Peyer's patch (tissue), 4 donors: ENCODE measurements at regions not wholly inside any gene's neighbourhood (a gene's known extent, or its start where the extent isn't known, plus 50 kb on each side); places are given as distances from the start of the nearest gene placed in this dataset.
"Not testable (repeated sequence)": the region's sequence is repeated elsewhere in the genome, so short reads cannot be mapped to it uniquely, and the experiment has no call there.

Experiments
- POLR2A ChIP-seq, 2 donors: fragments of 450-650 bp; IDR thresholded peaks; one replicate each; pipeline ENCODE4 v1.5.1; 2017; ENCODE audit warnings: antibody characterized with exemption in 2 of 2, mild to moderate bottlenecking in 2 of 2, moderate library complexity in 2 of 2
- TF ChIP-seq, protein P1 (sequence below), 6 experiments: fragments of 450-650 bp in 4 of 6; fragments of 200-600 bp in 2 of 6; sonication (generic) in 1 of 6; IDR thresholded peaks; one replicate each; pipeline ENCODE4 v1.5.1; 2017 to 2019; ENCODE audit warnings: antibody characterized with exemption in 6 of 6, mild to moderate bottlenecking in 3 of 6, moderate library complexity in 1 of 6

DNA sequence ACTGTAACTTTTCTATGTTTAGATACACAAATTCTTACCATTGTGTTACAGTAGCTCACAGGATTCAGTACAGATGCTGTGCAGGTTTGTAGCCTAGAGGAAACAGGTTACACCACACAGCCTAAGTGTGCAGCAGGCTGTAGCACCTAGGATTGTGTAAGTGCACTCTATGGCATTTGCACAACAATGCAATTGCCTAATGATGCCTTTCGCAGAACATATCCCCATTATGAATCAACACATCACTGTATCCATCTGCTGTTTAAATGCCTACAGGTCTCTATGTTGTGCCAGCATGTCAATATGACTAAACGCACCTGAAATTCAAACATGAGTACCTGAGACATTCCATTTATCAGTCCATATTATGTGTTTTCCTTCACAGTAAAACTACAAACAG, 138.0 kb upstream of the VOPP1 start:
- TF ChIP-seq, protein P1, sequence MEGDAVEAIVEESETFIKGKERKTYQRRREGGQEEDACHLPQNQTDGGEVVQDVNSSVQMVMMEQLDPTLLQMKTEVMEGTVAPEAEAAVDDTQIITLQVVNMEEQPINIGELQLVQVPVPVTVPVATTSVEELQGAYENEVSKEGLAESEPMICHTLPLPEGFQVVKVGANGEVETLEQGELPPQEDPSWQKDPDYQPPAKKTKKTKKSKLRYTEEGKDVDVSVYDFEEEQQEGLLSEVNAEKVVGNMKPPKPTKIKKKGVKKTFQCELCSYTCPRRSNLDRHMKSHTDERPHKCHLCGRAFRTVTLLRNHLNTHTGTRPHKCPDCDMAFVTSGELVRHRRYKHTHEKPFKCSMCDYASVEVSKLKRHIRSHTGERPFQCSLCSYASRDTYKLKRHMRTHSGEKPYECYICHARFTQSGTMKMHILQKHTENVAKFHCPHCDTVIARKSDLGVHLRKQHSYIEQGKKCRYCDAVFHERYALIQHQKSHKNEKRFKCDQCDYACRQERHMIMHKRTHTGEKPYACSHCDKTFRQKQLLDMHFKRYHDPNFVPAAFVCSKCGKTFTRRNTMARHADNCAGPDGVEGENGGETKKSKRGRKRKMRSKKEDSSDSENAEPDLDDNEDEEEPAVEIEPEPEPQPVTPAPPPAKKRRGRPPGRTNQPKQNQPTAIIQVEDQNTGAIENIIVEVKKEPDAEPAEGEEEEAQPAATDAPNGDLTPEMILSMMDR (IDR thresholded peaks at IDR 0.05) = not testable (repeated sequence)
- TF ChIP-seq POLR2A (IDR thresholded peaks at IDR 0.05) = not testable (repeated sequence)
